Muscle of arm (tissue), 1 donor: ENCODE measurements at regions not wholly inside any gene's neighbourhood (a gene's known extent, or its start where the extent isn't known, plus 50 kb on each side); places are given as distances from the start of the nearest gene placed in this dataset.
A peak's percentile ranks its signal among the peaks of the same experiment; 100 is the strongest.
"Not testable (repeated sequence)": the region's sequence is repeated elsewhere in the genome, so short reads cannot be mapped to it uniquely, and the experiment has no call there.

ENCODE experiments used
- DNase-seq: peaks from one replicate; pipeline ENCODE4 v3.0.0-alpha.2; 2013

DNA sequence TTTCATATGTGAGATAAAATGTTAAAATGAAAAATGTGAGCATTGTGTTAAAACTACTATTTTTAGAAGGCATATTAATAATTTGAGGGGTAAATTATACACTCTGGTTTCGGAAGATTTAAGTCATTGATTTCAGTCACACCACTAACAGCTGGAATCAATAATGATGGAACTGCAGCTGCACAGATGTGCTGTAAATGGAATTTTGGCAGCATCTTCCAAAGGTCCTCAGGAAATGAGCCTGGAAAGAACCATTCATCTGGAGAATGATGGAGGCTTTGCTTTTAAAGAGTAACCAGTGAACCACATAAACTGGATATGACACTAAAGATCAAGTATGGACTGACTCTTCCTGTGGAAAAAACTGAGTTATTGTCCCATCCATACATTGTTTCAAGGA is 759.0 kb upstream of the EPHA5 start:
- peak; percentile 48 for DNase-seq

DNA sequence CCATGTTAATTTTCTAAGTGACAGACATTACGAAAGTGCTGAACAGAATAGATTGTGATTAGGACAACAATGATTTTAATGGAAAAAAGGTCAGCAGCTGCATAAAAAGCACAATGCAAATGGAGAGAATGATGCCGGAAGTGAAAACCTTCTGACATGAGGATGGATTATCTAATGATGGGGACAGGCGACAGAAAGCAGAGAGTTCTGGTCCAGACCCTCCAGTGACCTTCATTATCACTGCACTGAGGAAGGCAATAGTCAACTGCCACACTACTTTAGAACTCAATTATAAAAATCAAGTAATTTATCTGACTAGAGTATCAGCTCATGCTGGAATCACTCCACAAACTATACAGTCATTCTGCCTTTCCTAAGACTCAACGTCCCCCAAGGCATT is 746.1 kb upstream of the EPHA5 start:
- DNase-seq, result no peak

DNA sequence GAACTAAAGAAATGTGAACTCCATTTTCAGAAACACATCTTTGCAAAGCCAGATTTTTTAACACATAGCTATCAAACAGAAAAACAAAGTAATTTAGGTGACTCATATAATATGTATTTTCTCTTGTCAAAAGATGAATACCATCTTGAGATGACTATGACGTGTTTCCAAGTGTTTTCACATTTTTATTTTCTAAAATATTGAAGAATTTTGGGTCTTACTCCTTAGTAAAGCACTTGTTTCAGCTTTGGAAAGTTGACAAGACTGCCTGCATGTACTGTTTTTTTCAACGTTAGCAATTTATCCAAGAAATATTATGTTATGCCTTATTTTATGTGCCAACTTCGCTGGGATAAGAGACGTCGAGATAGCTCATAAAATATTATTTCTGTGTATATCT is 733.9 kb upstream of the EPHA5 start:
- DNase-seq, result no peak

DNA sequence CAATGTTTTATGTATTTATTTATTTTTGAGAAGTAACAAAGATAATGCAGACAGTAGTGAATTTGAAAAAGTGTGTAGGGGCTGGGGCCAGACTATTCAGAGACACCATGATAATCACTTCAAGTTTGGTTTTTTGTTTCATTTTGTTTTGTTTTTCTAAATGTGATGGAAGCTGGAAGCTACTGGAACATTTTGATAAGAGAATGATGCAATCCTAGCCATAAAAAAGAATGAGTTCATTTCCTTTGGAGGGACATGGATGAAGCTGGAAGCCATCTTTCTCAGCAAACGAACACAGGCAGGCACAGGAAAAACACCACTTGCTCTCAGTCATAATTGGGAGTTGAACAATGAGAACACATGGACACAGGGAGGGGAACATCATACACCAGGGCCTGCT is 706.6 kb upstream of the EPHA5 start:
- no peak for DNase-seq

DNA sequence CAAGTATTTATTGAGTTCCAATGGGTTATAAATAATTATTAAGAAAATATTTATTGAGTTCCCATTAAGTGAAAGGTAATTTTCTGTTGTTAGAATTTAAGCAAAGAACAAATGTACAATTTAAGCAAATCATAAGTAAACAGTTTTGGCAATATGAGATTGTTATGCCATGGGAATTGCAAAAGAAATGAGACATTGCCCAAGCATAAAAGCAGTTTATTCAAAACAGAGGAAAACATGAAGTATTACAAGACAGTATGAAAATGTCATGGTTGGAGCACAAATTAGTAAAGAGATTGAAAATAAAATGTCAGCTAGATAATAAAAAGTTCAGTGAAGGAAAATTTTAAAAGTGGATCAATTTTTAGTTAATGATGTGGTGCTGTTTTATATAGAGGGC is 706.1 kb upstream of the EPHA5 start:
- no peak for DNase-seq

DNA sequence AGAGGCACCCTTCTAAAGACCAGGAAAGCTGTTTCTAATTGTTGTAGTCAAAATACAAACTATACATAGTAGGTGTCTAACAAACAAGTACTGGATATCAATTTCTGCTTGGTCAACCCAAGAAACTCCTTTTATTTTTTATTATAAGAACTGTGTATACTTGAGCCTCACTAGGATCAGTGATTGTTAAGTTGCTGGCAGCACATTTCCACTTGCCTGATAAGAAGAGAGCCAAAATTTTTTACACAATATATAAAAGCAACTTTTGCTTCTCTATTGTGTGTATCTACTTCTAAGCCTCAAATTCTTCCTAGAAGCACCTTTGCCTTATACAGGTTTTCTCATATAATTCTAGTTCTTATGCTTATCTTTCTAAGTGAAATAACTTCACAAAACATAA is 703.0 kb upstream of the EPHA5 start:
- no peak for DNase-seq

DNA sequence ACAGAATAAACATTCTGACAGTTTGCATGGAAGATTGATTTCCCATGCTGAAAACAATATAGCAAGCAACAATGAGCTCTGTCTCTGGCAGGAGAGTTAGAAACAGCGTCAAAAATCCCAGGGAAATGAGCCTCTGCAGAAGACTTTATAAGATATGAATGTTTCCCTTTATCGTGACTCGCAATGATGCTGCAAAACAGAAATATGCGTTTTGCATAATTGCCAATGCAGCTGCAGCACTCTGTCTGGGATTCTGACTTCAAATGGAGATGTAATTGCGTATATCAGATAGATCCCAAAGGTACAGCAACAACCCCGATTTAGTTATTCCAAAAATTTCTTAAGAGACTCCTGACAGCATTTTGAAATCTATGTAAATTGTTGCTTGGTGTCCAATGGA is 702.4 kb upstream of the EPHA5 start:
- DNase-seq, result peak; percentile 80

DNA sequence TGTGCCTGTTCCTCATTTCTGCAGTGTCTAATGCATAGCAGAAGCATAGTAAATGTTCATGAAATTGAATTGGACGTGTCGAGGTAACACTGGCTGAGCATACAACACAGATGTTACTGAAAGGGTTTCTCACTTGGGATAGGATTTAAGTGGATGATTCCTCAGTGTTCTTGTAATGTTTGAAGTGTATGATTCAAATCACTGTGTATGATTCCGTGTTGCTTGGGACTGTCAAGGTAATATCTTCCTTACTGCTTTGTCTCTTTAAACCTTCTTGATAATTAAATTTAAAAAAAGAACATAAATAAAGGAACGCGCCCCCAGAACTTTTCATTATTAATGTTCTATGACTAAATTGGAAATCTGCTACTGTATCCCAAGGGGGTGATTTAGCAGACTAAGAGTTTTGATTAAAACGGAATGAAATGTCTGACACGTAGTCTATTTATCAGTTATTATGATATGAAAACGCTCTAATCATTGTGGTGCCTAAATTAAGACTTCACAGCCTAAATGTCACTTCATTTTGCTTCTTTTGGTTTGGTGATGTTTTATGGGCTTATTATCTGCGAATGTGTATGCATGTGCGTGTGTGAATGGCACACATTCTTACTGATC is 696.9 kb upstream of the EPHA5 start:
- DNase-seq, result no peak

DNA sequence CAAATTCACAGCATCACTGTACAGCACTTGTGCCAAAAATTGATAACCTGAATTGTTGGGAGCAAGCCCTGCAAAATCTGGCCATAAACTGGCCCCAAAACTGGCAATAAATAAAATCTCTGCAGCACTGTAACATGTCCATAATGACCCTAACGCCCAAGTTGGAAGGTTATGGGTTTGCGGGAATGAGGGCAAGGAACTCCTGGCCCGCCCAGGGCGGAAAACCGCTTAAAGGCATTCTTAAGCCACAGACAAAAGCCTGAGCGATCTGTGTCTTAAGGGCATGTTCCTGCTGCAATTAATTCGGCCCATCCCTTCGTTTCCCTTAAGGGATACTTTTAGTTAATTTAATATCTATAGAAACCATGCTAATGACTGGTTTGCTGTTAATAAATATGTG is 690.1 kb upstream of the EPHA5 start:
- not testable (repeated sequence) for DNase-seq

DNA sequence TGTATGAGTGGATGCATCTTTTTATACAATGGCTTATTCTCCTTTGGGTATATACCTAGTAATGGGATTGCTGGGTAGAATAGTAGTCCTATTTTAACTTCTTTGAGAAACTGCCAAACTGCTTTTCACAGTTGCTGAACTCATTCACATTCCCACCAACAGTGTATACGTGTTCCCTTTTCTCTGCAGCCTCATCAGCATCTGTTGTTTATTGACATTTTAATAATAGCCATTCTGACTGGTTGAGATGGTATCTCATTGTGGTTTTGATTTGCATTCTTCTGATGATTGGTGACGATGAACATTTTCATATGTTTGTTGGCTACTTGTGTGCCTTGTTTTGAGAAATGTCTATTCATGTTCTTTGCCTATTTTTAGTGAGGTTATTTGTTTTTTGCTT is 687.0 kb upstream of the EPHA5 start:
- no peak for DNase-seq

DNA sequence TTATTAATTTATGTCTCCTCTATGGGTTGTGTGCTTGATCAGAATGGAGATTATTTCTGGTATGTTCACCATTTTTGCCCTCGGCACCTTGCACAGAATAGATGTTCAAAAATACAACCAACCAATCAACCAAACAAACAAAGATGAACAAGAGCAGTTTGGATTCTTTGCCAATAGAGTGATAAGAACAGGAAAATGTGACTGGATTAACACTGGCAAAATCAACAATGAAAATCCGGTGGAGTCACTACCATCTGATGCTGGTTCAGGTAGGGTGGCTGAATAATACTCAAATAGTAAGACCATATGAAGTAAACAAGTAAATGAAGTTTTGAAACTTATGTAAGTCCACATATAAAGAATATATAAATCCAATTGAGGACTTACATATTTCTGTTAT is 685.0 kb upstream of the EPHA5 start:
- DNase-seq, result no peak

DNA sequence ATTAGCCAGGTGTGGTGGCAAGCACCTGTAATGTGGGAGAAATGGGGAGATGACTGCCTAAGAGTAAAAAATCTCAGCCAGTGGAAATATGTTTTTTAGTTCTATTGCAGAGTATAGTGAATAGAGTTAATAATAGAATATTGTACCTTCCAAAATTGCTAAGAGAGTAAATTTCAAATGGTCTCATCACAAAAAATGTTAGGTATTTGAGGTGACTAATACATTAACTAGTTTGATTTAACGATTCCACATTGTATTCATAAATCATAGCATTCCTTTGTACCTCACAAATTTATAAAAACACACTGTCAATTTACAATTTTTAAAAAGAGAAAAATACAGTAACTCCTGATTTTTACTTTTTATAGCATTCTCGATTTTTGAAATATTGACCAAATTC is 681.5 kb upstream of the EPHA5 start:
- DNase-seq, result no peak

DNA sequence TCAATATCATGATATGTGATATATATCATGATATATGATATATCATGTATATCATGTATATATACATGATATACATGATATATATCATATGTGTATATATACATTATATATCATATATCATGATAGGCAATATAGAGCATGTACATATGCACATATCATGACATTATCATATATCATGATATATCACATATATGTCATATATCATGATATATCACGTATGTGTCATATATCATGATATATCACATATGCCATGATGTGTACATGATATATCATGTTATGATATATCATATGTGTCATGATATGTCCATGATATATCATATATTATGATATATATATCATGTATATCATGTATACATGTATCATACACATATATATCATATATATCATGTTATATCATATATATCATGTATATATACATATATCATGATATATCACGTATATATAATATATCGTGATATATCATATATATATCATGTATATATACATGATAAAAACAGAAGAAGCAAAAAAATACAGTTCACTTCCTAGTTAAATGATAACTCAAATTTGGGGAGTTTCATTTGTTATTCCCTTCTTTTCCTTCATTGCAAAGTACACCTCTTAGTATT is 670.1 kb upstream of the EPHA5 start:
- DNase-seq, result no peak

DNA sequence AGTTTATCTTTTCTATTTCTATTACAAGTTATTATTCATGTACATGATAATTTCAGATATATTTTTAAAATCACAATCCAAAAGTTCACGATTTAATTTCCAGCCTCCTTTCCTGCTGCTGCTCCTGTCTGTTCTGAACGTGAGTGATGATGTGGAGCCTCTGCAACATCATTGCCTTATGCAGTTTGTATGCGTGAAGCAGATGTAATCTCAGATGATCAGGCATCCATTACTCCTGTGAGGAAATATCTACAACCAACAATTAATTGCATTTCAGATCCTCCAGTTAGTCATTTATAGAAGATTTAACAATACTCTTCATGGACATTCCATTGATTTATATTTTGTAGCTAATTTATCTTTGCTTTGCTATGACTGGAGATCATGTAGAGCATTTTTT is 668.7 kb upstream of the EPHA5 start:
- DNase-seq, result no peak

DNA sequence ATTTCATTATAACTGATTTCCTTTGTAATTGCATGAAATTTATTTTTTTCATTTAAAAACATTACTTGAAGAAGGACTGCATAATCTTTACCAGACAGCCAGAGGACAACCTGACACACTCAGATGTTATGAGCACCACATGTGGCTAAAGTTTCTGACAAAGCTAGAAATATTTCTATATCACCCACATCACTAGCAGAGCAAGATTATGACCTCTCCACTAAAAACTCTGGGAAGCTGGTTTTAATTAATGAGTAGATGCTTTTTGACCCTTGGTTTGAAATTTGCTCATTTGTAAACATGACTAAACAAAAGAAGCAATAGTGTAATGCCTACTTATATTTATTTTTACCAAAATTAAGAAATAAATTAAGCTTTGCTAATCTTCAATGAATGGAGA is 661.5 kb upstream of the EPHA5 start:
- no peak for DNase-seq

DNA sequence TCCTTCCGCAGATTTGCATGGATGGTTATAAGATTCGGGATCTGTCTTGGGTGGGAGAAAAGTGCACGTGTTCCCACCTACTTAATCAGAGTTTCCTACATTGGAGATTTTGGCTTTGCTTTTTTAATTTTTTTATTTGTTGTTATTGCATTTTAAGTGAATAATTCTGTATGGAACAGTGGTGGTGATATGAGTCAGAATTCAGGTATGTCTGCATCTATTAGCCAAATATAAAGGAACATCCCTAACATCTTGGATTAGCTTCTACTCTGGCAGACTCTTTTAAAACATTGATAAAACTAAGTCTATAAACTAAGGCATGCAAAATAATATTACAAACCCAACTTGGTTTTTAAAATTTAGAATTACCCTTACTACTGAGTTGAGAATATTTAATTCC is 659.8 kb upstream of the EPHA5 start:
- no peak for DNase-seq

DNA sequence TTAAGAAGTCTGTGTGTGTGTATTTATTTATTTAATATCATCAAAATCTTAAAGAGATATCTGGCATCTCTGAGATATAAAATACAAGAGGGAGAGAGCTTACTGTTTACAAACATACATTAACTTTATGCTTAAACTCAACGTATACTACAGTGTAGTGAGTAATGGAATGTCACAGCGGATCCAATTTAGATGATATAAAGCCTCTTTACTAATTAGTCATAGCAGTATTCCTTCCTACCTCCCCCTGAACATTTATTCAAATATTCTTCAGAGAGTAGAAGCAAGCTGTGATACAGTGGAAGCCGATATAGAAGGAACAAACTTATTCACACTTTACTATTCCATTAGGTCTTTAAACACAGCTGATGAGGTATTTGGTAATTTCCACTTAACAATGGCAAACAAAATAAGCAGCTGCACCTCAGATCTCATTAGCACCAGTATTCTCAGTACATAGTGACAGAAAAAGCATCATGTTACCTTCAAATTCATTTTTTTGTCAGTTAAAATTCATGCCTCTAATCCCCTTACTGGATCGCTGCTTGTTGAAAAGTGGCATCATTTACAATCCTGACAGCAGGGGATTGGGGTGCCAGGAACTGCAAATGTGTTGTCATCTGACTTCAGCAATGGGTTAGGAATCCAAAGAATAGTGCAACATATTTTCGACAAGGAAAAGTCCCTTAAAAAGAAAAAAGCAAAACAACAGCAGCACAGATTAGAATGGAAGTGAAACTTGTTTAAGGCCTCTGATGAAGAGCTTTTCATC is 658.7 kb upstream of the EPHA5 start:
- DNase-seq, result no peak

DNA sequence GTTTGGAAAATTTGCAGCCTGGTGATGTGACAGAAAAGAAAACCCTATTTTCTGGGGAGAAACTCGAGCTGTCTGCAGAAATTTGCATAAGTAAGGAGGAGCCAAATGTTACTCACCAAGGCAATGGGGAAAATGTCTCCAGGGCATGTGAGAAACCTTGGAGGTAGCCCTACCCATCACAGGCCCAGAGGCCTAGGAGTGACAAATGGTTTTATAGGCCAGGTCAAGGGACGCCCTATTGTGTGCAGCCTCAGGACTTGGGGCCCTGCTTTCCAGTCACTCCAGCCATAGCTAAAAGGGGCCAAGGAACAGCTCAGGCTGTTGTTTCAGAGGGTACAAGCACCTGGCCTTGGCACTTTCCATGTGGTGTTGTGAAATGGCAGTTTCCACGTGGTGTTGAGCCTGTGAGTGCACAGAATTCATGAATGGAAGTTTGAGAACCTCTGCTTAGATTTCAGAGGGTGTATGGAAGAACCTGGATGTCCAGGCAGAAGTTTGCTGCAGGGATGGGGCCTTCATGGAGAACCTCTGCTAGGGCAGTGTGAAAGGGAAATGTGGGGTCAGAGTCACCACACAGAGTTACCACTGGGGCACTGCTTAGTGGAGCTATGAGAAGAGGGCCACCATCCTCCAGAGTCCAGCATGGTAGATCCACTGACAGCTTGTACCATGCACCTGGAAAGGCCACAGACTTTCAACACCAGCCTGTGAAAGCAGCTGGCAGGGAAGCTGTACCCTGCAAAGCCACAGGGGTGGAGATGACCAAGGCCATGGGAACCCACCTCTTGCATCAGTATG is 637.6 kb upstream of the EPHA5 start:
- DNase-seq, result no peak

DNA sequence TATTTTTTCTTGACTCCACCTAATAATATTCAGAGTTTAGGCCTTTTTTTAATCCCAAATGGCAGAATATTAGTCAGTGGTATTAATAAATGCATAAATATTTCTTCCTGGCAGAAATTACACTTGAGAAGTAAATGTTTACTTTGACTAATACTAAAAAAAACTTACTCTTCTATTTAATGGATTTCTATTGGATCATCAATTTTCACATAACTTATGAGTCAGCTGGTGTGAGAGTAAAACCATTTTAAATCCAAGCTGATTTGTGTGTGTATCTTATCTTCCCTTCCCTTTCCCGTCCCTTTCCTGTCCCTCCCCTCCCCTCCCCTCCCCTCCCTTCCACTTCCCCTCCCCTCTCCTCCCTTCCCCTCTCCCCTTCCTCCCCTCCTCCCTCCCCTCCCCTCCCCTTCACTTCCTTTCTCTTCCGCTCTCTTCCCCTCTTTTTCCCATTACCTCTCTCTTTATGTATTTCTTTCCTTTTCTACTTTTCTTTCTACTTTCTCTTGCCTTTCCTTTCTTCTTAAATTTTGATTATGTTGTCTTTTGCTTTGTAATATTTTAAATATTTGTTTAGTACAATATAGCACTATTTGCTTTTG is 630.1 kb upstream of the EPHA5 start:
- no peak for DNase-seq

DNA sequence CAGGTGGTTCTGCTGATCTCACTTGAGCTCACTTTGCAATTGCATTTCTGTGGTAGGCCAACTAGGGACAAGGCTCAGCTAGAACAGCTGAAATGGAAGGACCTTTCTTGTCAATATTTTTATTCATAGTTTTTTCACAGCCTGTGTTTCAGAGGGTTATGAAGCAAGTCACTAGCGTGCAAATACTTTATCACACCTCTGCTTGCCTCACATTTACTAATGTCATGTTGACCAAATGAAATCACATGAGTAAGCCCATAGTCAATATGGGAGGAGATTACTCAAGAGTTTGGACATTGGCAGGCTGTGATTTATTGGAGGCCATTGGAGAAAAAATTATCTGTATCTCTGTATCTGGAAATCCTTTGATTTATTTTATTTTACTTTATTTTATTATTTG is 628.3 kb upstream of the EPHA5 start:
- DNase-seq, result no peak

DNA sequence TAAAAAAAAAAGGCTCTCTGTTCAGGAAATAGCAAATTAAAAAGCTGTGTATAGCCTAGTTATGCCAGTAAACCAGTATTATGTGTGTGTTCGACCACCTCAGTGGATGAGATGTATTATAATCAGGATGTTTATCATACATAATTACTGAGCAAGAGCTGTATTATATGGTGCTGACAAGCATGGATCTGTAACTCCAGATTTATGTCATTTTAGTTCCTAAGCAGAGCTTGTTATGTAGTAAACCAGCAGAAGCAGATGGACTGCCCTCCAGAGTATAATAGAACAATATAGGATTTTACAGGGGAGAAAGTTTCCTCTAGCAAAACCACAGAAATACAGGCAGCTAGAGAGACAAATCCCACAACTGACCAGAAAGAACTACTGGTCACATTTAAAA is 627.4 kb upstream of the EPHA5 start:
- no peak for DNase-seq

DNA sequence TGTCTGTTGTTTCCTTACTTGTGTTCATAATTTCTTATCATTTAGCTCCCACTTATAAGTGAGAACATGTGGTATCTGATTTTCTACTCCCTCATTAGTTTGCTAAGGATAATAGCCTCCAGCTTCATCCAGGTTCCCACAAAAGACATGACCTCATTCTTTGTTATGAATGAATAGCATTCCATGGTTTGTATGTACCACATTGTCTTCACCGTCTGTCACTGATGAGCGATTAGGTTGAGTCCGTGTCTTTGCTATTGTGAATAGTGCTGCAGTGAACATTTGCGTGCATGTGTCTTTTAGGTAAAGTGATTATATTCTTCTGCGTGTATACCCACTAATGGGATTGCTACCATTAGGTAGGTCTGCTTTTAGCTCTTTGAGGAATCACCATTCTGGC is 624.3 kb upstream of the EPHA5 start:
- DNase-seq, result no peak
